H1 (cell line): ENCODE measurements at regions not wholly inside any gene's neighbourhood (a gene's known extent, or its start where the extent isn't known, plus 50 kb on each side); places are given as distances from the start of the nearest gene placed in this dataset.

Source experiments
- CTCF ChIA-PET: fragments of 300-600 bp; sonication (Branson Sonifier 250); formaldehyde crosslinking; loops from one replicate; lab custom pipeline; 2021; ENCODE audit not compliant: partially characterized antibody; lab: Charles Lee
- POLR2A ChIA-PET: fragments of 300-600 bp; sonication (Branson Sonifier 250); formaldehyde crosslinking; loops from one replicate; lab custom pipeline; 2021; ENCODE audit warnings: inconsistent platforms; ENCODE audit not compliant: partially characterized antibody; lab: Charles Lee
- DNase-seq, 2 experiments: peaks; one replicate each; pipeline versions ENCODE4 v3.0.0 to v3.0.0-alpha.2; 2010 to 2022; ENCODE audit warnings: low spot score in 2 of 2, low read depth in 1 of 2, mixed read lengths in 1 of 2
- FAIRE-seq: peaks from 2 replicates; lab custom pipeline; 2011; peaks lifted over from hg19 to GRCh38; lab: Jason Lieb, UNC
- H2AFZ ChIP-seq: 2 replicates; pipeline ENCODE4 v1.8.1; 2012; ENCODE audit warnings: low read length, inconsistent platforms
- H2AK5ac ChIP-seq: 2 replicates; pipeline ENCODE4 v1.6.1; 2013; ENCODE audit warnings: low read depth, low read length
- H2BK120ac ChIP-seq: replicated peaks from 2 replicates; pipeline ENCODE3; 2013; ENCODE audit warnings: low read depth, low read length, inconsistent platforms
- H2BK12ac ChIP-seq: 2 replicates; pipeline ENCODE4 v1.6.1; 2013; ENCODE audit warnings: low read depth, low read length
- H2BK15ac ChIP-seq: 2 replicates; pipeline ENCODE4 v1.6.1; 2013; ENCODE audit warnings: low read length
- H2BK20ac ChIP-seq: 2 replicates; pipeline ENCODE4 v1.6.1; 2013; ENCODE audit warnings: low read length
- H2BK5ac ChIP-seq: 2 replicates; pipeline ENCODE4 v1.6.1; 2013; ENCODE audit warnings: low read depth, low read length
- H3K14ac ChIP-seq: 2 replicates; pipeline ENCODE4 v1.6.1; 2013; ENCODE audit warnings: inconsistent platforms; ENCODE audit not compliant: insufficient read length
- H3K18ac ChIP-seq: 2 replicates; pipeline ENCODE4 v1.6.1; 2013; ENCODE audit warnings: low read length; ENCODE audit errors: extremely low read depth
- H3K23ac ChIP-seq: 2 replicates; pipeline ENCODE4 v1.6.1; 2013; ENCODE audit warnings: inconsistent platforms; ENCODE audit not compliant: insufficient read length
- H3K23me2 ChIP-seq: 2 replicates; pipeline ENCODE4 v1.6.1; 2013; ENCODE audit warnings: low read depth, low read length
- H3K27ac ChIP-seq: 2 replicates; pipeline ENCODE4 v1.6.1; 2011; ENCODE audit warnings: low read depth, low read length, inconsistent platforms
- H3K27me3 ChIP-seq, 4 experiments: replicated peaks in 1 of 4; 1 replicate in 1 of 4; 2 replicates in 3 of 4; pipeline versions ENCODE4 v1.6.1 to v1.8.1; 2011 to 2013; ENCODE audit warnings: low read length in 3 of 4, mild to moderate bottlenecking in 3 of 4, inconsistent platforms in 2 of 4, mixed read lengths in 2 of 4, moderate library complexity in 1 of 4; ENCODE audit not compliant: control insufficient read depth in 3 of 4, insufficient read depth in 3 of 4; ENCODE audit errors: extremely low read depth in 1 of 4
- H3K36me3 ChIP-seq, 4 experiments: 2 replicates each; pipeline versions ENCODE4 v1.6.1 to v1.8.1; 2011 to 2013; ENCODE audit warnings: mild to moderate bottlenecking in 4 of 4, low read length in 3 of 4, moderate library complexity in 2 of 4, control low read depth in 1 of 4, inconsistent platforms in 1 of 4; ENCODE audit not compliant: insufficient read depth in 4 of 4, control insufficient read depth in 2 of 4
- H3K4ac ChIP-seq: replicated peaks from 2 replicates; pipeline ENCODE3; 2013; ENCODE audit warnings: low read length, low read depth, mixed read lengths, inconsistent platforms; ENCODE audit not compliant: insufficient read length
- H3K4me1 ChIP-seq, 4 experiments: replicated peaks in 1 of 4; 1 replicate in 1 of 4; 2 replicates in 3 of 4; pipeline versions ENCODE4 v1.6.1 to v1.8.1; 2011 to 2013; ENCODE audit warnings: low read length in 3 of 4, inconsistent platforms in 2 of 4, mixed read lengths in 1 of 4; ENCODE audit not compliant: insufficient read depth in 4 of 4, control insufficient read depth in 3 of 4
- H3K4me2 ChIP-seq, 2 experiments: 2 replicates each; pipeline versions ENCODE4 v1.6.1 to v1.8.1; 2011 to 2013; ENCODE audit warnings: low read depth in 2 of 2, low read length in 2 of 2, control low read depth in 1 of 2, inconsistent platforms in 1 of 2, mild to moderate bottlenecking in 1 of 2; ENCODE audit not compliant: insufficient read depth in 1 of 2
- H3K4me3 ChIP-seq, 4 experiments: fragments of 200-600, 300-600 bp in 1 of 4; sonication (generic), shearing (Covaris generic), sonication (Bioruptor Twin) in 1 of 4; 2 replicates each; pipeline versions ENCODE4 v1.5.1 to v1.8.1; 2011 to 2016; ENCODE audit warnings: low read length in 4 of 4, low read depth in 3 of 4, control low read depth in 2 of 4, inconsistent platforms in 2 of 4, mild to moderate bottlenecking in 2 of 4, mixed read lengths in 1 of 4, moderate library complexity in 1 of 4; ENCODE audit not compliant: insufficient read depth in 2 of 4; ENCODE audit errors: extremely low read depth in 1 of 4
- H3K56ac ChIP-seq: replicated peaks from 2 replicates; pipeline ENCODE3; 2013; ENCODE audit warnings: low read depth, mild to moderate bottlenecking, mixed read lengths, low read length, inconsistent platforms; ENCODE audit not compliant: insufficient read length
- H3K79me1 ChIP-seq: 2 replicates; pipeline ENCODE4 v1.6.1; 2013; ENCODE audit warnings: low read depth, low read length, control low read depth
- H3K79me2 ChIP-seq, 2 experiments: 2 replicates each; pipeline versions ENCODE4 v1.6.1 to v1.8.1; 2012 to 2013; ENCODE audit warnings: low read length in 2 of 2, mild to moderate bottlenecking in 2 of 2, inconsistent platforms in 1 of 2; ENCODE audit not compliant: insufficient read depth in 2 of 2, control insufficient read depth in 1 of 2
- H3K9ac ChIP-seq, 4 experiments: replicated peaks in 1 of 4; 1 replicate in 1 of 4; 2 replicates in 3 of 4; pipeline versions ENCODE4 v1.6.1 to v1.8.1; 2011 to 2013; ENCODE audit warnings: low read depth in 3 of 4, low read length in 3 of 4, control low read depth in 2 of 4, mild to moderate bottlenecking in 2 of 4, moderate library complexity in 2 of 4, inconsistent platforms in 1 of 4; ENCODE audit errors: extremely low read depth in 1 of 4
- H3K9me3 ChIP-seq, 2 experiments: 2 replicates each; pipeline versions ENCODE4 v1.6.1 to v1.8.1; 2012 to 2013; ENCODE audit warnings: mild to moderate bottlenecking in 2 of 2, moderate library complexity in 2 of 2, control low read depth in 1 of 2, inconsistent platforms in 1 of 2, low read depth in 1 of 2, low read length in 1 of 2, mixed read lengths in 1 of 2; ENCODE audit not compliant: insufficient read depth in 2 of 2
- H4K20me1 ChIP-seq, 2 experiments: replicated peaks in 1 of 2; 2 replicates each; pipeline versions ENCODE3 to v1.8.1; 2011 to 2013; ENCODE audit warnings: inconsistent platforms in 2 of 2, low read length in 2 of 2, mild to moderate bottlenecking in 1 of 2; ENCODE audit not compliant: insufficient read depth in 2 of 2, control insufficient read depth in 1 of 2
- H4K5ac ChIP-seq: 2 replicates; pipeline ENCODE4 v1.6.1; 2013; ENCODE audit warnings: low read length, low read depth, mixed read lengths, inconsistent platforms; ENCODE audit not compliant: insufficient read length
- H4K8ac ChIP-seq: 2 replicates; pipeline ENCODE4 v1.8.0; 2013; ENCODE audit warnings: mild to moderate bottlenecking, moderate library complexity, low read length, inconsistent platforms; ENCODE audit not compliant: insufficient read depth; ENCODE audit errors: extremely low read depth
- H4K91ac ChIP-seq: replicated peaks from 2 replicates; pipeline ENCODE3; 2013; ENCODE audit warnings: low read length, mixed read lengths, inconsistent platforms; ENCODE audit not compliant: insufficient read length
- BRCA1 ChIP-seq: IDR thresholded peaks from 2 replicates; pipeline ENCODE4 v1.6.1; 2012; ENCODE audit warnings: low read depth, low read length, improper control_type of control experiment
- CEBPB ChIP-seq: IDR thresholded peaks from 2 replicates; pipeline ENCODE4 v1.6.1; 2012; ENCODE audit warnings: low read depth, low read length
- WGBS, 2 experiments: shearing (Covaris generic) in 1 of 2; methylation state at CpG; one replicate each; pipeline versions ENCODE4 v1.1.6 to v1.1.7; 2013 to 2015; ENCODE audit warnings: low lambda C conversion rate in 2 of 2, mixed read lengths in 2 of 2, inconsistent platforms in 1 of 2, low coverage in 1 of 2, missing lambda C conversion rate in 1 of 2; ENCODE audit not compliant: insufficient replicate concordance in 2 of 2, insufficient coverage in 1 of 2, insufficient read length in 1 of 2; ENCODE audit errors: extremely low coverage in 1 of 2, missing lambda C conversion rate in 1 of 2; 5-methylcytosine and 5-hydroxymethylcytosine counted together
- TF ChIP-seq, protein P1 (sequence below): IDR thresholded peaks from 2 replicates; pipeline ENCODE4 v1.6.1; 2011; ENCODE audit warnings: low read depth, mild to moderate bottlenecking, low read length; ENCODE audit not compliant: insufficient read depth
- TF ChIP-seq, protein P2 (sequence below): IDR thresholded peaks from 2 replicates; pipeline ENCODE4 v1.6.1; 2012; ENCODE audit warnings: inconsistent platforms

DNA sequence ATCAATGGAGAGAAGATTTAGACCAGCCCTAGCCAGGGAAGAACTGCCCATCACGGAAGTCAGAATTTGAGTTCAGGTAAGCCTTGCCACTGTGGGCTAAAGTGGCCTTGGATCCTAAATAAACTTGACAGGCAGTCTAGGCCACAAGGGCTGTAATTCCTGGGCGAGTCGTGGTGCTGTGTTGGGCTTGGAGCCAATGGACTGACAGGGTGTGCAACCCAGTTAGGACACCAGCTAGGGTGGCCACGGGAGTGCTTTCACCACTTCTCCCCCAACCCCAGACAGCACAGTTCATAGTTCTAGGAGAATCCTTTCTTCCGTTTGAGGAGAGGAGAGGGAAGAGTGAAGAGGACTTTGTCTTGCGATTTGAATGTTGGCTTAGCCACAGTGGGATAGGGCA, 422.4 kb downstream of the DOK5 start:
- POLR2A ChIA-PET: no interaction called here
- 90% methylated on average over 6 of the region's 6 CpGs; no CpG with 5 or more reads in 1 of the 2 experiments for WGBS, 2 experiments
- no peak for TF ChIP-seq CEBPB
- TF ChIP-seq, protein P1, sequence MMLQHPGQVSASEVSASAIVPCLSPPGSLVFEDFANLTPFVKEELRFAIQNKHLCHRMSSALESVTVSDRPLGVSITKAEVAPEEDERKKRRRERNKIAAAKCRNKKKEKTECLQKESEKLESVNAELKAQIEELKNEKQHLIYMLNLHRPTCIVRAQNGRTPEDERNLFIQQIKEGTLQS: no peak
- TF ChIP-seq, protein P2, sequence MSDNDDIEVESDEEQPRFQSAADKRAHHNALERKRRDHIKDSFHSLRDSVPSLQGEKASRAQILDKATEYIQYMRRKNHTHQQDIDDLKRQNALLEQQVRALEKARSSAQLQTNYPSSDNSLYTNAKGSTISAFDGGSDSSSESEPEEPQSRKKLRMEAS: no peak
- no peak for TF ChIP-seq BRCA1

More for the DNA sequence above, 422.4 kb downstream of the DOK5 start:
- H3K18ac ChIP-seq: no peak overlapping the region
- H4K20me1 ChIP-seq: no peaks in the 10 kb centered on the region
- no peak overlapping the region for H2BK12ac ChIP-seq
- no peak overlapping the region for H3K9ac ChIP-seq
- H2BK15ac ChIP-seq: no peak overlapping the region
- no peak overlapping the region for H2BK20ac ChIP-seq
- H3K23me2 ChIP-seq: no peaks in the 10 kb centered on the region
- H4K5ac ChIP-seq: no peak overlapping the region
- H4K91ac ChIP-seq: no peak overlapping the region
- no peaks in the 10 kb centered on the region for H3K79me1 ChIP-seq
- no peak overlapping the region for H2BK5ac ChIP-seq
- FAIRE-seq: no peak
- no peak overlapping the region for H4K8ac ChIP-seq
- no peak overlapping the region for H3K56ac ChIP-seq
- H3K9me3 ChIP-seq: no peaks in the 10 kb centered on the region
- no peak for DNase-seq
- no peaks in the 10 kb centered on the region for H3K4me1 ChIP-seq
- no peak overlapping the region for H3K4ac ChIP-seq
- H2AK5ac ChIP-seq: no peak overlapping the region
- H2AFZ ChIP-seq: 0 out of 2 replicates have a peak overlapping the region, but pooled peaks have one; percentile 8
- H3K4me2 ChIP-seq: no peak overlapping the region
- no peaks in the 10 kb centered on the region for H3K79me2 ChIP-seq
- H3K4me3 ChIP-seq: no peak overlapping the region
- CTCF ChIA-PET: no interaction called here
- H2BK120ac ChIP-seq: no peak overlapping the region
- no peaks in the 10 kb centered on the region for H3K36me3 ChIP-seq
- no peak overlapping the region for H3K27ac ChIP-seq
- no peaks in the 10 kb centered on the region; a peak in 1 of 7 replicates for H3K27me3 ChIP-seq
- no peak overlapping the region for H3K14ac ChIP-seq
- no peak overlapping the region for H3K23ac ChIP-seq
